ENCODE measurements at regions not wholly inside any gene's neighbourhood (a gene's known extent, or its start where the extent isn't known, plus 50 kb on each side); places are given as distances from the start of the nearest gene placed in this dataset.
"Not testable (repeated sequence)": the region's sequence is repeated elsewhere in the genome, so short reads cannot be mapped to it uniquely, and the experiment has no call there.

DNA sequence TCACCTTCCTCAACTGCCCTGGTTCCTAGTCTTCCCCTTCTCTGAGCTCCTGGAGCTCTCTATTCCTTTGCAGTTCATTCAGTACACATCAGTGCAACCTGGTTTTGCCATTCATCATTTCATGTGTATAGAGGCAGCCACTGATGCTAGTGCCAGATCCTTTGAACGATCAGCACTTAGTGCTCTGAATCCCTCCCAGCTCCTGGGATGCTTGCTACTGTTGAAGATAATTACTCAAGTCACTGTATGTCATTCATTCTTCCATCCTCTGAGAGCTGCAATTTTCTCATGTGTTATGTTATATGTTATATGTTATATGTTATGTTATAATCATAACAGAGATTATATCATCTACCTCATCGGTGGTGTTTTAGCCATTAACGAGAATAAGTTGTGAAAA, 98.5 kb upstream of the UXS1 start:
- no peak for DNase-seq (ENCODE audit: low spot score)

- DNase-seq (ENCODE audit: low spot score), result no peak
Observed at GRCh38 chr2:106288873-106289272, 94.8 kb upstream of the UXS1 start.

DNA sequence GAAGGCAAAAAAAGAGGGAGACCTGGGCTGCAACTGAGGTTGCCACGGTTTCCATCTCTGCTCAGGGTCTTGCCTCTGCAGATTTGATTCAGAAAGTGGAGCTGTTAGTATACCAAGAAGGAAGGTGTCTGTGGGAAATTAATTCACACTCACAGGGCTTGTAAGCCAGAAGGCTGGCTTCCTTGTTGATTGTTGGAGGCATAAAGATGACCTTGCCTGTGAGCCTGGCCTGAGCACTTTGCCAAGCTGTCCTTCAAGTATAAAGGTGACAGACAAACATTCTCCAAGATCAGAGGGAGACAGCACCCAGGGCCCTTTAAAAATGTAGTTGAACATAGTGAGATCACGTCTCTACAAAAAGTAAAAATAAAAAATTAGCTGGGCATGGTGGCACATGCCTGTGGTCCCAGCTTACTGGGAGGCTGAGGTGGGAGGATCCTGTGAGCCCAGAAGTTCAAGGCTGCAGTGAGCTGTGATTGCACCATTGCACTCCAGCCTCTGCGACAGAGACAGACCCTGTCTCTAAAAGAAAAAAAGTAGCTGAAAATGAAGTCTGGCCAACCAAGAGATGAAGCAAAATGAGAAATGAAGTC, 91.2 kb upstream of the UXS1 start:
- no peak for DNase-seq (ENCODE audit: low spot score)

- DNase-seq (ENCODE audit: low spot score), result no peak
Observed at GRCh38 chr2:106284691-106285202, 90.6 kb upstream of the UXS1 start.

DNA sequence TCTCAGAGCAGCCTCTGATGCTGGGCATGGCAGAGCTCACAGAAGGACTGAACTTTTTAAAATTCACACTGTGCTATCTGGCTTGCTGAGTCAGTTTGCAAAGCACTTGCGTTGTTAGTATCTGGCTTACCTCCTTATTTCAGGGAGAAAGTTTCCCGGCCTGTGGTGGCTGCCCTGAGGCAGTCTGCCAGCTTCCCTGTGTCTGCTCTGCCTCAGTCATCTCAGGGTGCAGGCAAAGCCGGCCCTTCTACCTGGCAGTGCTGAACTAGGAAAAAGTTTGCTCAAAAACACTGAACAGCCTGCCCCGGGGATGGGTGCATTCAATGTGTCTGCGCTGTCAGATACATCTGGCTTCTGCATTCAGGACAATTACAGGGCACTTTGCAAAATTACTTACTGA, 90.2 kb upstream of the UXS1 start:
- no peak for DNase-seq (ENCODE audit: low spot score)

DNA sequence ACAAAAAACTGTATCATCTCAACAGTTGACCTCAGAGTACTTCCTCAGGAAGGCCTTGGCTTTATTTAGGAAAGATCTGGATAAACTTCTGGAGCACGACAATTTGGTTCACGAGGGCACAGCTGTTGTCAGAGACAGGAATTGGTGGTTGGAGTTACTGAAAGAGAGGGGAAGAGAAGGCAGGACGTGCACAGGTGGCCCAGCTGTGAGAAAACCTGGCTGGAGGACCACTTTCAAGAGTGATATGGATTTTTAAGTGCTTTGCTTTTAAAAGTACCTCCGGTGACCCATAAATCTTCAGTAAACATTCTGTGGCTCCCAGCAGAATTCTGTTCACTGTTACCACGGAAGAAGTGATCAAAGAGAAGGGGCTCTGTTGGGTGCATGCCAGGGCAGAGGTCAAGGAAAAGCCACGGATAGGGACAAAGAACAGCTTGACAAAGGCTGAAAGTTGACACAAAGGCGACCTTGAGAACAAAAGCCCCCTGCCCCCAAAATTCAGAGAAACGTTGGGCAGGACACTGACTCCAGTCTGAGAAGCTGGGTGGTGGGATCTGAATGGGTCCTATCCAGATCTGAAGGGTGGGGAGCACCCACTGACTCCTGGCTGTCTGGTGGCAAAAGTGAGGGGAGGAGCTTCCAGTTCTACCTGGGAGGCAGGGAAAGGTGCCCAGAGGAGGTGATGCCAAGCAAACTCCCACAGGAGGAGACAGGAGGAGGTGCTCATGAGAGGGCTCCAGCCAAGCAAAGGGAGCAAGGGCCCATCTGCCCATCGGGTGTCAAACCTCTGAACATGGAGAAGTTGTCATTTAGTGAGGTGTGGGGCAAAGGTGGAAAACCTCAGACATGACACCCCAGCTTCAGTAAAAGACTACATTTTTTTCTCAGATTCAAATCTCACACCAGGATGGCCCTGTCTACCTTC, 89.4 kb upstream of the UXS1 start:
- not testable (repeated sequence) for DNase-seq (ENCODE audit: low spot score)

DNA sequence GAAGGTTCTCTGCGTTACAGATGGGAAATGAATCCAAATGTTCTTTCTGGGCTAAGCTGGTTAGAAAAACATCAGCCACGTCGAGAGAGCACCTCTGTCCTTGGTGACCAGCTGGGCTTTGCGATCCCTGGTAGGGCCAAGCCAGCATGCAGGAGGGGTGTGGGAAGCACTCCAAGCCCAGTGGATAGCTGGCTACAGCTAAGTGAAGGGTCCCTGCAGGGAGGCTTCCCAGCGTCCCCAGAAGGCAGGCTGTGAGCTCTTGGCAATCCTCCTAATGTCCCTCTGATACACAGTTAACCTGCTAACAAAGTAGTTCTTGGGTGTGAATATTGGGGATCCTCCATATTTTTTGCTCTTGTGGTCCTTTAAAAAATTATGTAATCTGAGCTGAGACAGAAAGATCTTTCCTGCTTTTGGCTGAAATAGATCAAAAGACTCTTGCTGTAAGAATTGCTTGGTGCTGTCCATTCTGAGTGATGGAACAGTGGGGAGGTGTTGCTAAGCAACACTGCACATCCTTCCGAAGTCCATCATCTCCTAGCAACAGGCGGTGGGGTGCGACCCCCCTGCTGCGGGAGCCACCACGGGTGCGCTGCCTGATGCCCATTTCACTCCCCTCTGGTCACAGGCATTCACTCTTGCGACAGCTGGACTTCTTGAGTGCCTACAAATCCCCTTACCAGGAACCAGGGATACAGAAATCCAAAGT, 88.5 kb upstream of the UXS1 start:
- no peak for DNase-seq (ENCODE audit: low spot score)

- DNase-seq (ENCODE audit: low spot score), result not testable (repeated sequence)
Observed at GRCh38 chr2:106281907-106282430, 87.9 kb upstream of the UXS1 start.

DNA sequence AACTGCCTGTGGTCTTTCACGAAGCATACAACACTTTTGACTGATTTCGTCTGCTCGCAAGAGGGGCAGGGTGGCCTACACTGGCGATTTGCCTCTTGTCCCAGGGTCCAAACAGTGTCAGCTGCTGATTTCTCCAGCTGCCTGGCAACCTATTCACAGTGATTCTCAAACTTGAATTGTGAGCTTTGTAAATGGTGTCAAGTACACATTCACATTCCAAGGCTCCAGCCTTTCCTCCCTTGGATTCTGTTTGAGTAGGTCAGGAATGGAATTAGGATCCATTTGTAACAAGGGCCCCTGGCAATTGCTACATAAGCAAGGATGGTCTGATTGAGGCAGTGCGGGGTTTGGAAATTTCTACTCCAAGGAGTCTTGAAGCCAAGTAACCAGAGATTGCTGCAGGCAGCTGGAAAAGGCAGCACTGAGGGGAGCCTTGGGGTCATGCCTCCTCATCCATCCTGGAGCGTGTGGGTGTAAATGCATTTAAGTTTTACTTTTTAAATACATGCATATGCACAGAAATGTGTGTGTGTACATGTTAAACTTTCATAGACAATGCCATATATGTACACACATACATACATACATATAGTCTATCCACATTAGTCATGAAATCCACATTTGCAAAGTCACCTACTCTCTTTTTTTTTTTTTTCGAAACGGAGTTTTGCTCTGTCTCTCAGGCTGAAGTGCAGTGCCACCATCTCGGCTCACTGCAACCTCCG, 86.8 kb upstream of the UXS1 start:
- DNase-seq (ENCODE audit: low spot score), result no peak

GRCh38 chr2:106280224-106280623, 86.1 kb upstream of the UXS1 start:
- no peak for DNase-seq (ENCODE audit: low spot score)

- no peak for DNase-seq (ENCODE audit: low spot score)
Observed at GRCh38 chr2:106278112-106278876, 84.2 kb upstream of the UXS1 start.

DNA sequence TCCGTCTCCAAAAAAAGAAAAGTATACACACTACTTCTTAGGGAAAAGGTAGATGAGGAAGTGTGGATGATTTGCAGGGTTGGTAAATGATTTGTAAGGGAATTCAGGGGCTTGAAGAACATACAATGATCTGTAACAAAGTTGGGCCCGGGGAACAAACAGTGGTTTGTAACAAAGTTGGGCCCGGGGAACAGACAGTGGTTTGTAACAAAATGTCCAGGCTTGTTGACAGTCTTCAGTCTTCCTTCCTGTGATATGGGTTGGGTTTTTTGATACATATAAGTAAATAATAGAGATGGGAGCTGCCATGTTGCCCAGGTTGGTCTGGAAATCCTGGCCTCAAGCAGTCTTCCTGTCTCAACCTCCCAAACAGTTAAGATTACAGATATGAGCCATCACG, 83.3 kb upstream of the UXS1 start:
- DNase-seq (ENCODE audit: low spot score), result no peak

- DNase-seq (ENCODE audit: low spot score), result no peak
Observed at GRCh38 chr2:106275971-106276370, 81.9 kb upstream of the UXS1 start.

DNA sequence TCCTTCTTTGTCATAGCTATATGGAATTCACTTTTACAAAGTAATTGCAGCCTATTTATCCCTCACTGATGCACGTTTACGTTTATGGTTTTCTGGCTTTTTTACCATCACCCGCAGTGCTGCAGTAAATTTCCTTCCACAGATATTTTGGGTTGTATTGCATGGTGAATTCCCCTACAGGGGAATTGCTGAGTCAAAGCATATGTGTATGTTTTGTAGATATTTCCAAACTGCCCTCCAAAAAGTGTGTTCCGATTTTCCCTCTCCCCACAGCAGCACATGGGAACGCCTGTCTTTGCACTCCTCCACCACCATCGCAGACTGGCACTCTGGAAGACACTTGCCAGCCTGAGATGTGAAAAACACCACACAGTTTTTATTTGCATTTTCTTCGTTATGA, 80.6 kb upstream of the UXS1 start:
- DNase-seq (ENCODE audit: low spot score), result no peak

GRCh38 chr2:106272216-106272807, 78.2 kb upstream of the UXS1 start:
- DNase-seq (ENCODE audit: low spot score), result no peak

GRCh38 chr2:106270471-106270891, 76.4 kb upstream of the UXS1 start:
- DNase-seq (ENCODE audit: low spot score), result no peak

- DNase-seq (ENCODE audit: low spot score), result peak; percentile 10
Observed at GRCh38 chr2:106269591-106270291, 75.6 kb upstream of the UXS1 start.

DNA sequence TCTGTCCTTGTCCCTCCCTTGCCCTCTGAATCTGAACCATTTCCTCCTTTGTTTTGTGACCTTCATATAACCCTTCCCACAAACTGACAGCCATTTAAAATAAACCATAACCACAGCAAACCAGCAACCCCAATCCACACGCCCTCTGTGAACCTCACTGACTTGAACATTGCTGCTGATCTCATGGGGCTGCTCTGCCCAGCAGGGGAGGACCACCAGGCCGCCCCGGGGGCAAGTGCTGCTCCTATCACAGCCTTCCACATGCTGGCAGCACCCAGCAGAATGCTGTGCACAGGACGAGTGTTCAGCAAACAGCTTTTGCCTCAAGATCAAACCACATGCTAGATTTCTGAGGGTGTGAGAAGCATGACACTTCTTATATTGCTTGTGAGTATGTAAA, 73.9 kb upstream of the UXS1 start:
- DNase-seq (ENCODE audit: low spot score), result no peak

GRCh38 chr2:106261871-106262321, 67.8 kb upstream of the UXS1 start:
- DNase-seq (ENCODE audit: low spot score), result no peak

GRCh38 chr2:106258859-106259258, 64.8 kb upstream of the UXS1 start:
- not testable (repeated sequence) for DNase-seq (ENCODE audit: low spot score)
